ENCODE measurements at regions not wholly inside any gene's neighbourhood (a gene's known extent, or its start where the extent isn't known, plus 50 kb on each side); places are given as distances from the start of the nearest gene placed in this dataset.

- TF ChIP-seq EZH2phosphoT487 (IDR thresholded peaks at IDR 0.05; ENCODE audit: insufficient read depth, low read depth) (no peak), EZH2 (IDR thresholded peaks at IDR 0.05; ENCODE audit: insufficient read depth, poor library complexity, severe bottlenecking) (no peak)
These were observed 1074.6 kb upstream of the RBFOX1 start for GRCh38 chr16:6258056-6258455.

Measured in GM23248 (cell line).